Peyer's patch (tissue), 4 donors: ENCODE measurements at regions not wholly inside any gene's neighbourhood (a gene's known extent, or its start where the extent isn't known, plus 50 kb on each side); places are given as distances from the start of the nearest gene placed in this dataset.

Experiments
- POLR2A ChIP-seq, 2 donors: fragments of 450-650 bp; IDR thresholded peaks; one replicate each; pipeline ENCODE4 v1.5.1; 2017; ENCODE audit warnings: antibody characterized with exemption in 2 of 2, mild to moderate bottlenecking in 2 of 2, moderate library complexity in 2 of 2
- TF ChIP-seq, protein P1 (sequence below), 6 experiments: fragments of 450-650 bp in 4 of 6; fragments of 200-600 bp in 2 of 6; sonication (generic) in 1 of 6; IDR thresholded peaks; one replicate each; pipeline ENCODE4 v1.5.1; 2017 to 2019; ENCODE audit warnings: antibody characterized with exemption in 6 of 6, mild to moderate bottlenecking in 3 of 6, moderate library complexity in 1 of 6

GRCh38 chr13:87872813-87873212, 201.6 kb downstream of the SLITRK5 start:
- TF ChIP-seq, protein P1, sequence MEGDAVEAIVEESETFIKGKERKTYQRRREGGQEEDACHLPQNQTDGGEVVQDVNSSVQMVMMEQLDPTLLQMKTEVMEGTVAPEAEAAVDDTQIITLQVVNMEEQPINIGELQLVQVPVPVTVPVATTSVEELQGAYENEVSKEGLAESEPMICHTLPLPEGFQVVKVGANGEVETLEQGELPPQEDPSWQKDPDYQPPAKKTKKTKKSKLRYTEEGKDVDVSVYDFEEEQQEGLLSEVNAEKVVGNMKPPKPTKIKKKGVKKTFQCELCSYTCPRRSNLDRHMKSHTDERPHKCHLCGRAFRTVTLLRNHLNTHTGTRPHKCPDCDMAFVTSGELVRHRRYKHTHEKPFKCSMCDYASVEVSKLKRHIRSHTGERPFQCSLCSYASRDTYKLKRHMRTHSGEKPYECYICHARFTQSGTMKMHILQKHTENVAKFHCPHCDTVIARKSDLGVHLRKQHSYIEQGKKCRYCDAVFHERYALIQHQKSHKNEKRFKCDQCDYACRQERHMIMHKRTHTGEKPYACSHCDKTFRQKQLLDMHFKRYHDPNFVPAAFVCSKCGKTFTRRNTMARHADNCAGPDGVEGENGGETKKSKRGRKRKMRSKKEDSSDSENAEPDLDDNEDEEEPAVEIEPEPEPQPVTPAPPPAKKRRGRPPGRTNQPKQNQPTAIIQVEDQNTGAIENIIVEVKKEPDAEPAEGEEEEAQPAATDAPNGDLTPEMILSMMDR (IDR thresholded peaks at IDR 0.05) = no peak
- TF ChIP-seq POLR2A (IDR thresholded peaks at IDR 0.05) = no peak
